HG03066 (cell line): ENCODE measurements at regions not wholly inside any gene's neighbourhood (a gene's known extent, or its start where the extent isn't known, plus 50 kb on each side); places are given as distances from the start of the nearest gene placed in this dataset.

Experiments
- ATAC-seq: cut with Tn5 transposase; IDR thresholded peaks from one replicate; pipeline ENCODE4 v1.9.1; 2021; ENCODE audit warnings: low read depth; ENCODE audit not compliant: unreplicated experiment

- ATAC-seq = peak; percentile 94
Measured at GRCh38 chr1:229186373-229187056, 84.4 kb upstream of the RAB4A start.

- ATAC-seq = no peak
Measured at GRCh38 chr1:229190057-229190575, 80.8 kb upstream of the RAB4A start.

DNA sequence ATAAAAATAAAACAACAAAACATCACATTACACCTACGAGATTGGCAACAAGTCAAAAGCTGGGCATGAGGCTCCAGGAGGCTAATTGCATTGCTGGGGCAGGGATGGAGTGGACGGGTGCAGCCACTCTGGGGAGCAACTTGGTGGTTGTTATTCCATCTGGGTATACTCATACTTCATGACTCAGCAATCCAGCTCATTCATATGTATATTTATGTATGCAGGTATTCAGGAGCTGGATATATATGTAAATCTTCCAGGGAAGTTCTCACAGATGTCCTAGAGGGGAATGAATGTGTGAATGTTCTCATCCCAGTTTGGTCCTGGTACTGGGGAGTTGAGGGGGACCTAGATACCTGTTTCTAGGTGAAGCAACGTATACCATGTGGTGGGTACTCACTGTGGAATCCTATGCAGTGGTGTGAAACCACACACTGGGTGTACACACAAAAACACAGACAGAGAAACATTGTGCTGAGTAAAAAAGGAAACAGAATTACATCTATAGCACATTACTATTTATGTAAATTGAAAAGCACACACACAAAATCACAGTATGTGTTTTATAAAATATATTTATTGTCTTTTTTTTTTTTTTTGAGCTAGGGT lies 79.7 kb upstream of the RAB4A start:
- no peak for ATAC-seq

GRCh38 chr1:229192031-229192430 lies 78.9 kb upstream of the RAB4A start:
- ATAC-seq = no peak

DNA sequence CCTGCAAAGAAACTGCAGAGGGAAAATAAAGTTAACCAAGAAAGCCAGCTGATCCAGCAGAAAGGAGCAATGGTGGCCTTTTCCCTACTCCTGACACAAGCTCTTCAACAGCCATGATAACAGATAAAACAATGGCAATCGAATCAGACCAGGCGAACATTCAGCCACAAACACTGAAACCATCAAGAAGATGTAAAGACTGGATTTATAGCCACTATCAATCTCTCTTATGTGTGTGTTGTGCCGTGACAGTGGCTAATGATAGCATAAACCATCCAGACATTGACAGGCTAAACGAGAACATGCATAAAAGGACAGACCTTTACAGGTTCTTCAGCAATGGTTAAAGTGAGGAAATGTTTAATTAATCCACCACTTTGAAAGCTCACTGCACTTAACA lies 78.1 kb upstream of the RAB4A start:
- ATAC-seq = no peak

DNA sequence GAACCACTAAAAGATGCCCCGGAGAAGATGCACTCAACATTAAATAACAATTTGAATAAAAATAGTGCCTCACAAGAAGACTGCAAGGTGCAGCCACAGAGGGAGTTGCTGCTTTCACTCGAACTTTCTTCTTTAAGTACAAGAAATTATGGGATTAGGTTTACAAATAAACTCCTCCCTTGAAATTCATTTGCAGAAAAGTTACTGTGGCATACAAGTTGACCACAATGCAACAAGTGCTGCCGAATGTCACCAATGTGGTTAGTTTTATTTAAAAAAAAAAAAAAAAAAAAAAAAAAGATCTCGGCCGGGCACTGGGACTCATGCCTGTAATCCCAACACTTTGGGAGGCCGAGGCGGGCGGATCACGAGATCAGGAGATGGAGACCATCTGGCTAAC lies 76.8 kb upstream of the RAB4A start:
- no peak for ATAC-seq

- ATAC-seq = no peak
Measured at GRCh38 chr1:229195246-229195645, 75.7 kb upstream of the RAB4A start.

- ATAC-seq = no peak
Measured at GRCh38 chr1:229196404-229197264, 74.3 kb upstream of the RAB4A start.

- no peak for ATAC-seq
Measured at GRCh38 chr1:229197265-229197585, 73.7 kb upstream of the RAB4A start.

GRCh38 chr1:229199261-229200243 lies 71.4 kb upstream of the RAB4A start:
- ATAC-seq = peak; percentile 65

DNA sequence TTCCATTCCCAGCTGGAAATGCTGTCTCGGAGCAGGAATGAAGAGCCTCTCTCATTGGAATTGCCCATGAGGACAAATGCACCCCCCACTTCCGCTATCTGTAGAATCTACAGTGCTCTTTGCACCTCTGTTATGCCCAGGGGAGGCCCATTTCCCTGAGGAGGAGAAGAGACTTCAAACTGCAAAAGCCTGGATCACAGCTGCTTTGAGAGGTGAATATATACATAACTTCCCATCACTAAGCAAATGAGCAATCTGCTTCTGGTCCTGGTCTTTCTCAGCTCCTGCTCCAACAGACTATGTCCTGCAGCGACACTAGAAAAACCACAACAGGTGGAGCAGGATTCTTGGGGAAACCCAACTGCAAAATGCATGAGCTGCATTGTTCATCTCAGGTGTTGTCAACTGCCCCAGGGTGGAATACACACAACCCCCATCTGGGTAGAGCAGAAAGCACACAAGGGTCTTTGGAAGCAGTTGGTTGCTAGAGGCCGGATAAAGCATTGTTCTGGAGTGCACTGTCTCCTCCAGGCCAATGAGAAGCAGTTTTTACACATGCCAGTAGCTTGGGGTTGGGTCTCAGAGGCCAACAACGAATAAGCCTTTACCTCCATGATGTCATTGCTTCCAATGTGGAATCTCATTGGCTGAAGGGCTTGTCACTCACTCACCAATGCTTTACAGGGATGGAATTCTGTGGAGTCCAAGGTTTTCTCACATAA lies 67.7 kb upstream of the RAB4A start:
- no peak for ATAC-seq

DNA sequence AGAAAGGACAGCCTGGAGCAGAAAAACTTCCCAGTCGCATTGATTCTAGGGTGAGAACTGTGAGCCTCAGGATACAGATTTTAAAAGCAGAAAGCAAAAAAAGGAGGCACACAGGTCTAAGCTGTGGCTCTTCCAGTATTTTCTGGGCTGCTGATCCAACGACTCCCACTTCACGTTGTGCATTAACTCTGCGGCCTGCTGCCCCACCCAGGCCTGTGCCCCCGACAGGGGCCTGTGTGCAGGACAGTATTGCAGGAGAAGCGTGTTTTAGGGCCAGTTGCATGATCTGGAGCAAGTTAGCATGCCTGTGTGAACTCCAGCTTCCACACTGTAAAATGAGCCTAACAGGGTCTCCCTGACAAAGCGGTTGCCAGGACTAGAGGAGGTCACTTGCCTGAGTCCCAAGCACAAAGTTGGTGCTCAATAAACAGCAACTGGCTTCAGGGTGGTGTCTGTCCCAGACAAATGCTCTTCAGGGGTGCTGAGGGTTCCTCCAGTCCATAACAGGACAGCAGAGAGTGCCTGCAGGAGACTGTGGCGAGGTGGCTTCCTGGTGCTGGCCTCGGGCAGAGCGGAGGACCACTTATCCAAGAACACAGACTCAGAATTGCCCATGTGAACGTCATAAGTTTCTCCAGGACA lies 66.8 kb upstream of the RAB4A start:
- no peak for ATAC-seq

DNA sequence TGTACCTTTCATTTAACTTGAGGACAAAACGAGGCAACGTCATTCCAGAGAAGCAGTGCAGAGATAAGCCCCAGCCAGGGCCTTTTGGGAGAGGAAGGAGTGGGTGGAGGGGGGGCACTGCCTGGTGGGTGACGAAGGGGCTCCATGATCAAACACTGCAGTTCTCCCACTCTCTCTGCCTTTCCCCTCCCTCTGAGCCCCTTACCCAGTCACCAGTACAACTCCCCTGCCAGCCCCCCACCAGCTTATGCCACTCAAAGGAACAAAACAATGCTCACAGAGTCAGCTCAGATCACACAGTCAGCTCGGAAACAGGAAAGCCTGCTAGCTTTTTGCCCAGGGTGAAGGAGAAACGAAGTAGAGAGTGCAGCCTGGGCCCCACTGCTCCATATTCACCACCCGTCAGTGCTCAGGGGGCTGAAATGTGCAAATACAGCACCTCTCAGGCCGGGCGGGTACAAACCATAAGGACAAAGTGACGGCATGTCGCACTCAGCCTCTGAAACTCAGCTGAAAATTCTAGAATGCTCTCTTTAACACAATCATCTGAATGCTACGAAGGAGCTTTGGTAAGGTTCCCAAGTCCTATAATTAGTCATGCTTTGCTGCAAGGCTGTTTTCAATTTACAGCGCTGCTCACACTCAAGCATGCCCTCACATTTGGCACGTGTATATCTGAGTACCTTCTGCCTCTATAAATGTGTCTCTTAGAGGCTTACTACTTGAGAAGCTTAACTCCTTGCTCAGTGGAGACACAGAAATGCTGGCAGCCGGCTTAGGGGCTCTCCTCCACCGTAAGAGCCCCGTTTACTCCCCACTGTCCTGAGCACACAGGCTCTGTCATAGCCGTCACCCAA lies 65.8 kb upstream of the RAB4A start:
- ATAC-seq = no peak

DNA sequence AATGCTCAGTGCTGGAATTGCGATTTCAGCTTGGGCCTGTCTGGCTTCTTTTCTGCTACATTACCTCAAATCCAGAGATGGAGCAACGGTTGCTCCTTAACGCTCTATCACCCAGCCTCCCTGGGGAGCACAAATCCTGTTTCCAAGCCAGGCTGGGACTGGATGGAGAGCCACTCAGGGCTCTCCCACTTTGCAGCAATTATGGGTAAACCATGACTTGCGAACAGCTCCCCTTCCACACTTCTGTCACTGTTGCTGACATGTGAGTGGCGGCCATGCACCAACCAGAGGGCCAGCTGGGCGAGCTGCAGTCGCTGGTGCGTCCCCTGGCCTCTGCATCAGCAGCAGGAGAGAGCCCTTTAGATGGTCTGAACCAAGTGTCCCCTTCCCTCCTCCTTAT lies 65.1 kb upstream of the RAB4A start:
- ATAC-seq = no peak

DNA sequence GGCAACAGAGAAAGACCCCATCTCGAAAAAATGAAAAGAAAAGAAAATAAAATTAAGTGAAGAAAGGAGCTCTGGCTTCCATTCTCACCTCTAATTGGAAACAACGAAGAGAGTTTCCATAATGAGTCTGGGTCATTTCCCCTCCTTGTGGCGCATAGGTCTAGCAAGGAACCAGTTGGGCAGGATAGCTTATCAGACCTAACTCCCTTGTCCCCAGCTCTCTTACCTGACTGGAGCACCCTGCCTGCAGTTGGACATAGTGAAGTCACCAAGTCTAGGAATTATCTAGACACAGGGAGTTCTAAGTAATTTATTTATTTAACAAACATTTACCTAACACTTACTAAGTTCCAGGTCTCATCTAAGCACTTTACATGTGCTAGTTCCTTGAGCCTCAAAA lies 63.0 kb upstream of the RAB4A start:
- ATAC-seq = no peak

GRCh38 chr1:229208481-229208880 lies 62.4 kb upstream of the RAB4A start:
- ATAC-seq = no peak

DNA sequence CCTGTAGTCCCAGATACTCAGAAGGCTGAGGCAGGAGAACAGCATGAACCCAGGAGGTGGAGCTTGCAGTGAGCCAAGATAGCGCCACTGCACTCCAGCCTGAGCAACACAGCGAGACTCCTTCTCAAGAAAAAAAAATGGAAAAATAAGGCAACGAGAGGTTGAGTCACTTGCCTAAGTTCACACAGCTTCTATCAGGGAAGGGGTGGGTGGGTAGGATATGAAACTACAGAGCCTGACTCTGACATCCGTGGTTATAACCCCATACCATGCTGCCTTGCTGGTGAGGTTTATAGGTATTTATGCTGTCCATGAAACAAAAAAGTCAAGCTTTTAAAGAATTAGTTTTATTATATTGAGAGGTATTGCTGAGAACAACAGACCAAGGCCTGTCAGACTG lies 61.5 kb upstream of the RAB4A start:
- no peak for ATAC-seq

GRCh38 chr1:229209816-229210215 lies 61.1 kb upstream of the RAB4A start:
- ATAC-seq = no peak
